Liver (tissue), 8 donors: ENCODE measurements at regions not wholly inside any gene's neighbourhood (a gene's known extent, or its start where the extent isn't known, plus 50 kb on each side); places are given as distances from the start of the nearest gene placed in this dataset.

Source experiments
- DNase-seq: peaks from one replicate; pipeline ENCODE4 v3.0.0-alpha.2; 2017; ENCODE audit warnings: low spot score
- H3K27ac ChIP-seq, 2 donors: one replicate each; pipeline ENCODE4 v1.7.0; 2013; ENCODE audit warnings: inconsistent platforms in 2 of 2, low read length in 2 of 2, control low read depth in 1 of 2, low read depth in 1 of 2, mild to moderate bottlenecking in 1 of 2
- H3K27me3 ChIP-seq, 4 donors: one replicate each; pipeline versions ENCODE4 v1.6.1 to v1.7.0; 2013; ENCODE audit warnings: low read length in 3 of 4, inconsistent platforms in 1 of 4, mild to moderate bottlenecking in 1 of 4, moderate library complexity in 1 of 4; ENCODE audit not compliant: control insufficient read depth in 4 of 4, insufficient read depth in 4 of 4
- H3K36me3 ChIP-seq, 4 donors: one replicate each; pipeline versions ENCODE4 v1.6.1 to v1.7.0; 2013; ENCODE audit warnings: low read length in 3 of 4, mild to moderate bottlenecking in 3 of 4, low read depth in 1 of 4, moderate library complexity in 1 of 4; ENCODE audit not compliant: control insufficient read depth in 4 of 4, insufficient read depth in 3 of 4
- H3K4me1 ChIP-seq, 4 donors: one replicate each; pipeline versions ENCODE4 v1.6.1 to v1.7.0; 2013; ENCODE audit warnings: low read length in 3 of 4, mild to moderate bottlenecking in 3 of 4, moderate library complexity in 1 of 4; ENCODE audit not compliant: control insufficient read depth in 4 of 4, insufficient read depth in 4 of 4
- H3K4me3 ChIP-seq, 3 donors: one replicate each; pipeline versions ENCODE4 v1.6.1 to v1.7.0; 2013; ENCODE audit warnings: low read length in 3 of 3, control low read depth in 1 of 3, low read depth in 1 of 3, mild to moderate bottlenecking in 1 of 3
- H3K9ac ChIP-seq, 2 donors: one replicate each; pipeline ENCODE4 v1.7.0; 2013; ENCODE audit warnings: low read length in 2 of 2, mild to moderate bottlenecking in 2 of 2, moderate library complexity in 2 of 2, control low read depth in 1 of 2, low read depth in 1 of 2
- H3K9me3 ChIP-seq, 4 donors: one replicate each; pipeline versions ENCODE4 v1.6.1 to v1.7.0; 2013; ENCODE audit warnings: low read length in 3 of 4; ENCODE audit not compliant: control insufficient read depth in 4 of 4
- ATF3 ChIP-seq: IDR thresholded peaks from 2 replicates; pipeline ENCODE4 v1.6.1; 2016; ENCODE audit warnings: antibody characterized with exemption
- CTCF ChIP-seq: fragments of 150-350 bp; IDR thresholded peaks from 2 replicates; pipeline ENCODE4 v1.5.1; 2017; ENCODE audit warnings: improper control_type of control experiment, low read depth, low read length; ENCODE audit not compliant: missing input control
- GABPA ChIP-seq, 2 donors: IDR thresholded peaks in 1 of 2; conservative IDR thresholded peaks in 1 of 2; 2 replicates each; pipeline ENCODE4 v1.6.1; 2016; ENCODE audit warnings: antibody characterized with exemption in 2 of 2, mild to moderate bottlenecking in 1 of 2, moderate library complexity in 1 of 2
- HNF4A ChIP-seq, 2 donors: conservative IDR thresholded peaks; 2 replicates each; pipeline ENCODE4 v1.6.1; 2016; ENCODE audit warnings: antibody characterized with exemption in 2 of 2, mild to moderate bottlenecking in 2 of 2
- HNF4G ChIP-seq: IDR thresholded peaks from 2 replicates; pipeline ENCODE4 v1.6.1; 2016; ENCODE audit warnings: antibody characterized with exemption
- JUND ChIP-seq, 2 donors: IDR thresholded peaks; 2 replicates each; pipeline ENCODE4 v1.6.1; 2016; ENCODE audit warnings: antibody characterized with exemption in 2 of 2
- MAX ChIP-seq: IDR thresholded peaks from 2 replicates; pipeline ENCODE4 v1.6.1; 2016; ENCODE audit warnings: antibody characterized with exemption
- RXRA ChIP-seq, 2 donors: IDR thresholded peaks; 2 replicates each; pipeline ENCODE4 v1.6.1; 2017 to 2018; ENCODE audit warnings: antibody characterized with exemption in 2 of 2, mild to moderate bottlenecking in 1 of 2
- SP1 ChIP-seq: IDR thresholded peaks from 2 replicates; pipeline ENCODE4 v1.6.1; 2018; ENCODE audit warnings: antibody characterized with exemption, mild to moderate bottlenecking
- YY1 ChIP-seq: IDR thresholded peaks from 2 replicates; pipeline ENCODE4 v1.6.1; 2016; ENCODE audit warnings: antibody characterized with exemption, mild to moderate bottlenecking
- ZBTB33 ChIP-seq: IDR thresholded peaks from 2 replicates; pipeline ENCODE4 v1.6.1; 2016; ENCODE audit warnings: antibody characterized with exemption
- WGBS: extraction: QIAGEN DNeasy Blood & Tissue Kit; methylation state at CpG from one replicate; pipeline ENCODE4 v1.1.7; 2013; 5-methylcytosine and 5-hydroxymethylcytosine counted together
- donor health status: healthy.
- donor health status: healthy.
- donor health status: healthy.
- donor health status: healthy.
- donor health status: healthy.

- no peak for DNase-seq
- Histone ChIP-seq H3K27me3 (no peaks in the 10 kb centered on the region), H3K4me1 (peaks cover 8 to 48% (median 22%) of the 10 kb centered on the region in 4 donors), H3K27ac (peak overlapping the region in 1 of 2 donors; percentile 68), H3K36me3 (no peaks in the 10 kb centered on the region), H3K9ac (no peak overlapping the region), H3K9me3 (peaks cover 0 to 3% (median 0%) of the 10 kb centered on the region in 4 donors), H3K4me3 (no peak overlapping the region)
- WGBS, result 87% methylated on average over 8 of the region's 8 CpGs
- TF ChIP-seq RXRA (IDR thresholded peaks at IDR 0.05), result no peak
Observed at GRCh38 chr16:85210423-85211169, 98.3 kb upstream of the CIBAR2 start.

- no peak for TF ChIP-seq HNF4G
- TF ChIP-seq YY1, result no peak
- no peak for TF ChIP-seq MAX
- DNase-seq, result no peak
- Histone ChIP-seq H3K4me1 (peaks cover 8 to 41% (median 21%) of the 10 kb centered on the region in 4 donors), H3K27ac (no peak overlapping the region), H3K4me3 (no peak overlapping the region), H3K36me3 (no peaks in the 10 kb centered on the region), H3K9ac (no peak overlapping the region), H3K9me3 (peaks cover 0 to 3% (median 0%) of the 10 kb centered on the region in 4 donors), H3K27me3 (no peaks in the 10 kb centered on the region)
- 96% methylated on average over 17 of the region's 17 CpGs for WGBS
Observed at GRCh38 chr16:85211271-85211801, 99.1 kb upstream of the CIBAR2 start.

GRCh38 chr16:85213926-85214675, 101.8 kb upstream of the CIBAR2 start:
- no peak overlapping the region for H3K9ac ChIP-seq
- no peaks in the 10 kb centered on the region for H3K36me3 ChIP-seq
- H3K27ac ChIP-seq, result peak overlapping the region in 1 of 2 donors; percentile 10
- no peaks in the 10 kb centered on the region for H3K27me3 ChIP-seq
- DNase-seq, result no peak
- H3K4me3 ChIP-seq, result no peak overlapping the region
- peaks cover 0 to 3% (median 0%) of the 10 kb centered on the region in 4 donors for H3K9me3 ChIP-seq
- peaks cover 3 to 29% (median 16%) of the 10 kb centered on the region in 4 donors for H3K4me1 ChIP-seq
- 94% methylated on average over 28 of the region's 28 CpGs for WGBS
- no peak for TF ChIP-seq CTCF
- TF ChIP-seq HNF4A (conservative IDR thresholded peaks at IDR 0.05), result no peak
- TF ChIP-seq JUND (IDR thresholded peaks at IDR 0.05), result no peak
- no peak for TF ChIP-seq ATF3
- TF ChIP-seq MAX, result no peak
- no peak for TF ChIP-seq GABPA (IDR thresholded peaks at IDR 0.05 in 1 of 2, conservative IDR thresholded peaks at IDR 0.05 in 1 of 2)
- no peak for TF ChIP-seq ZBTB33
- TF ChIP-seq SP1, result no peak
